Erythroblast (primary cell): ENCODE measurements at regions not wholly inside any gene's neighbourhood (a gene's known extent, or its start where the extent isn't known, plus 50 kb on each side); places are given as distances from the start of the nearest gene placed in this dataset.

Experiments used
- GATA1 ChIP-seq: IDR thresholded peaks from 2 replicates; pipeline ENCODE4 v1.6.1; 2011; ENCODE audit warnings: low read depth, mild to moderate bottlenecking, control low read depth, low read length, moderate library complexity
- POLR2A ChIP-seq: IDR thresholded peaks from 2 replicates; pipeline ENCODE4 v1.6.1; 2011; ENCODE audit warnings: mild to moderate bottlenecking, low read length

- TF ChIP-seq POLR2A (no peak), GATA1 (no peak)
Observed at GRCh38 chr17:79315358-79316105, 240.9 kb downstream of the ENGASE start.
